GM21528 (cell line): ENCODE measurements at regions not wholly inside any gene's neighbourhood (a gene's known extent, or its start where the extent isn't known, plus 50 kb on each side); places are given as distances from the start of the nearest gene placed in this dataset.
"Not testable (repeated sequence)": the region's sequence is repeated elsewhere in the genome, so short reads cannot be mapped to it uniquely, and the experiment has no call there.

ENCODE experiments used
- ATAC-seq: cut with Tn5 transposase; IDR thresholded peaks from one replicate; pipeline ENCODE4 v1.9.1; 2021; ENCODE audit warnings: mild to moderate bottlenecking, moderate library complexity; ENCODE audit not compliant: unreplicated experiment, low FRiP score

GRCh38 chr18:10240973-10241372 lies 213.5 kb upstream of the APCDD1 start:
- ATAC-seq = no peak

GRCh38 chr18:10241579-10241978 lies 212.9 kb upstream of the APCDD1 start:
- no peak for ATAC-seq

- no peak for ATAC-seq
Observed at GRCh38 chr18:10242936-10243680, 211.3 kb upstream of the APCDD1 start.

GRCh38 chr18:10244341-10244740 lies 210.1 kb upstream of the APCDD1 start:
- no peak for ATAC-seq

GRCh38 chr18:10245031-10245845 lies 209.2 kb upstream of the APCDD1 start:
- no peak for ATAC-seq

GRCh38 chr18:10245846-10246175 lies 208.6 kb upstream of the APCDD1 start:
- no peak for ATAC-seq

- ATAC-seq = no peak
Observed at GRCh38 chr18:10247021-10247741, 207.3 kb upstream of the APCDD1 start.

GRCh38 chr18:10247742-10248082 lies 206.7 kb upstream of the APCDD1 start:
- no peak for ATAC-seq

GRCh38 chr18:10248738-10249137 lies 205.7 kb upstream of the APCDD1 start:
- no peak for ATAC-seq

GRCh38 chr18:10249270-10249669 lies 205.2 kb upstream of the APCDD1 start:
- no peak for ATAC-seq

- ATAC-seq = no peak
Observed at GRCh38 chr18:10249801-10250200, 204.6 kb upstream of the APCDD1 start.

GRCh38 chr18:10252494-10252893 lies 201.9 kb upstream of the APCDD1 start:
- no peak for ATAC-seq

GRCh38 chr18:10252952-10253705 lies 201.3 kb upstream of the APCDD1 start:
- no peak for ATAC-seq

GRCh38 chr18:10256276-10256675 lies 198.2 kb upstream of the APCDD1 start:
- not testable (repeated sequence) for ATAC-seq

- no peak for ATAC-seq
Observed at GRCh38 chr18:10258836-10259474, 195.5 kb upstream of the APCDD1 start.

GRCh38 chr18:10259901-10260300 lies 194.5 kb upstream of the APCDD1 start:
- ATAC-seq = no peak

GRCh38 chr18:10261344-10262276 lies 192.8 kb upstream of the APCDD1 start:
- no peak for ATAC-seq

- ATAC-seq = no peak
Observed at GRCh38 chr18:10262566-10262965, 191.9 kb upstream of the APCDD1 start.

- ATAC-seq = no peak
Observed at GRCh38 chr18:10264260-10264659, 190.2 kb upstream of the APCDD1 start.
